A549 (cell line): ENCODE measurements at regions not wholly inside any gene's neighbourhood (a gene's known extent, or its start where the extent isn't known, plus 50 kb on each side); places are given as distances from the start of the nearest gene placed in this dataset.
"Not testable (repeated sequence)": the region's sequence is repeated elsewhere in the genome, so short reads cannot be mapped to it uniquely, and the experiment has no call there.

Experiments used
- ATAC-seq, 2 experiments: fragments of 200-7000 bp in 1 of 2; fragments of >200 bp in 1 of 2; cut with Nextera tagmentation in 1 of 2; cut with Tn5 transposase in 1 of 2; 3 replicates each; pipeline versions ENCODE4 v1.8.0 to v1.9.1; 2018 to 2020; ENCODE audit warnings: mild to moderate bottlenecking in 1 of 2, moderate library complexity in 1 of 2
- CTCF ChIA-PET: fragments of 300-600 bp; sonication (Branson Sonifier 250); formaldehyde crosslinking; extraction: SDS; loops from one replicate; lab custom pipeline; 2021; ENCODE audit warnings: antibody characterized with exemption, inconsistent platforms; lab: Yijun Ruan, JAX
- POLR2A ChIA-PET: fragments of 350-600 bp; formaldehyde crosslinking; extraction: SDS; loops from one replicate; lab custom pipeline; 2021; ENCODE audit warnings: antibody characterized with exemption, inconsistent platforms; lab: Yijun Ruan, JAX
- DNase-seq, 2 experiments: peaks; one replicate each; pipeline versions ENCODE4 v3.0.0 to v3.0.0-alpha.2; 2011 to 2016; ENCODE audit warnings: low read depth in 1 of 2, low spot score in 1 of 2
- FAIRE-seq: peaks from 2 replicates; lab custom pipeline; 2011; peaks lifted over from hg19 to GRCh38; lab: Jason Lieb, UNC
- H3K27ac ChIP-seq, 2 experiments: fragments of >200 bp; sonication (Bioruptor Twin); formaldehyde crosslinking; 3 replicates each; pipeline ENCODE4 v1.5.1; 2016 to 2017
- H3K4me1 ChIP-seq: fragments of >200 bp; sonication (Bioruptor Twin); formaldehyde crosslinking; 3 replicates; pipeline ENCODE4 v1.6.1; 2016
- H3K4me2 ChIP-seq: fragments of >200 bp; sonication (Bioruptor Twin); formaldehyde crosslinking; 3 replicates; pipeline ENCODE4 v1.6.1; 2016
- H3K4me3 ChIP-seq: fragments of >200 bp; sonication (Bioruptor Twin); formaldehyde crosslinking; 3 replicates; pipeline ENCODE4 v1.5.1; 2016
- H3K9me3 ChIP-seq: fragments of >200 bp; sonication (Bioruptor Twin); formaldehyde crosslinking; 3 replicates; pipeline ENCODE4 v1.6.1; 2016
- BCL3 ChIP-seq: fragments of >200 bp; sonication (Bioruptor Twin); formaldehyde crosslinking; IDR thresholded peaks from 3 replicates; pipeline ENCODE4 v1.6.1; 2016
- CBX2 ChIP-seq: fragments of 200-600 bp; sonication (generic); IDR thresholded peaks from 2 replicates; pipeline ENCODE4 v1.6.1; 2016; ENCODE audit warnings: low read depth, mild to moderate bottlenecking, borderline replicate concordance
- CBX8 ChIP-seq: fragments of 200-600 bp; sonication (generic); IDR thresholded peaks from 2 replicates; pipeline ENCODE4 v1.6.1; 2016
- CEBPB ChIP-seq, 2 experiments: fragments of >200 bp in 1 of 2; sonication (Bioruptor Twin) in 1 of 2; formaldehyde crosslinking in 1 of 2; IDR thresholded peaks; 2 replicates each; pipeline ENCODE4 v1.6.1; 2012 to 2016
- ESRRA ChIP-seq: fragments of 150-350 bp; IDR thresholded peaks from 2 replicates; pipeline ENCODE4 v1.6.1; 2014; ENCODE audit warnings: mild to moderate bottlenecking, low read length, borderline replicate concordance
- FOXS1 ChIP-seq: fragments of 250-450 bp; sonication (Bioruptor Pico); IDR thresholded peaks from 2 replicates; pipeline ENCODE4 v1.5.0; 2020; ENCODE audit warnings: mild to moderate bottlenecking, moderate library complexity
- HDAC2 ChIP-seq: fragments of 200-600 bp; sonication (generic); IDR thresholded peaks from 2 replicates; pipeline ENCODE4 v1.6.1; 2016
- HMGXB4 ChIP-seq: fragments of 250-450 bp; sonication (Bioruptor Pico); IDR thresholded peaks from 2 replicates; pipeline ENCODE4 v1.5.0; 2021; ENCODE audit warnings: mild to moderate bottlenecking, moderate library complexity, borderline replicate concordance
- KDM1A ChIP-seq: fragments of 200-600 bp; sonication (generic); IDR thresholded peaks from 2 replicates; pipeline ENCODE4 v1.6.1; 2016; ENCODE audit warnings: low read depth, mild to moderate bottlenecking
- MYC ChIP-seq: IDR thresholded peaks from 2 replicates; pipeline ENCODE4 v1.6.1; 2012; ENCODE audit warnings: mild to moderate bottlenecking, inconsistent platforms, low read length, improper control_type of control experiment, borderline replicate concordance
- NFE2L2 ChIP-seq: fragments of 150-350 bp; conservative IDR thresholded peaks from 2 replicates; pipeline ENCODE4 v1.6.1; 2014; ENCODE audit warnings: low read length
- PHF8 ChIP-seq: fragments of 200-600 bp; sonication (generic); IDR thresholded peaks from 2 replicates; pipeline ENCODE4 v1.6.1; 2016; ENCODE audit warnings: low read depth, mild to moderate bottlenecking, antibody characterized with exemption, moderate library complexity, borderline replicate concordance
- RFX5 ChIP-seq: fragments of 450-650 bp; IDR thresholded peaks from 2 replicates; pipeline ENCODE4 v1.7.1; 2014; ENCODE audit warnings: antibody characterized with exemption, mild to moderate bottlenecking, moderate library complexity
- TFCP2L1 ChIP-seq: fragments of 250-450 bp; sonication (Bioruptor Pico); IDR thresholded peaks from 2 replicates; pipeline ENCODE4 v1.5.0; 2021; ENCODE audit warnings: mild to moderate bottlenecking
- TP53 ChIP-seq: fragments of 250-450 bp; sonication (Bioruptor Pico); IDR thresholded peaks from 2 replicates; pipeline ENCODE4 v1.5.0; 2021; ENCODE audit warnings: mild to moderate bottlenecking, moderate library complexity
- ZSCAN20 ChIP-seq: fragments of 250-450 bp; sonication (Bioruptor Pico); IDR thresholded peaks from 2 replicates; pipeline ENCODE4 v1.8.0; 2022; ENCODE audit warnings: mild to moderate bottlenecking, moderate library complexity
- WGBS: methylation state at CpG from one replicate; pipeline ENCODE4 v1.1.6; 2017; ENCODE audit errors: missing lambda C conversion rate; 5-methylcytosine and 5-hydroxymethylcytosine counted together
- TF ChIP-seq, protein P1 (sequence below): fragments of >200 bp; sonication (Bioruptor Twin); formaldehyde crosslinking; IDR thresholded peaks from 3 replicates; pipeline ENCODE4 v1.5.1; 2016
- TF ChIP-seq, protein P2 (sequence below): fragments of 150-350 bp; IDR thresholded peaks from 2 replicates; pipeline ENCODE4 v1.6.1; 2014; ENCODE audit warnings: low read depth, mild to moderate bottlenecking, low read length

DNA sequence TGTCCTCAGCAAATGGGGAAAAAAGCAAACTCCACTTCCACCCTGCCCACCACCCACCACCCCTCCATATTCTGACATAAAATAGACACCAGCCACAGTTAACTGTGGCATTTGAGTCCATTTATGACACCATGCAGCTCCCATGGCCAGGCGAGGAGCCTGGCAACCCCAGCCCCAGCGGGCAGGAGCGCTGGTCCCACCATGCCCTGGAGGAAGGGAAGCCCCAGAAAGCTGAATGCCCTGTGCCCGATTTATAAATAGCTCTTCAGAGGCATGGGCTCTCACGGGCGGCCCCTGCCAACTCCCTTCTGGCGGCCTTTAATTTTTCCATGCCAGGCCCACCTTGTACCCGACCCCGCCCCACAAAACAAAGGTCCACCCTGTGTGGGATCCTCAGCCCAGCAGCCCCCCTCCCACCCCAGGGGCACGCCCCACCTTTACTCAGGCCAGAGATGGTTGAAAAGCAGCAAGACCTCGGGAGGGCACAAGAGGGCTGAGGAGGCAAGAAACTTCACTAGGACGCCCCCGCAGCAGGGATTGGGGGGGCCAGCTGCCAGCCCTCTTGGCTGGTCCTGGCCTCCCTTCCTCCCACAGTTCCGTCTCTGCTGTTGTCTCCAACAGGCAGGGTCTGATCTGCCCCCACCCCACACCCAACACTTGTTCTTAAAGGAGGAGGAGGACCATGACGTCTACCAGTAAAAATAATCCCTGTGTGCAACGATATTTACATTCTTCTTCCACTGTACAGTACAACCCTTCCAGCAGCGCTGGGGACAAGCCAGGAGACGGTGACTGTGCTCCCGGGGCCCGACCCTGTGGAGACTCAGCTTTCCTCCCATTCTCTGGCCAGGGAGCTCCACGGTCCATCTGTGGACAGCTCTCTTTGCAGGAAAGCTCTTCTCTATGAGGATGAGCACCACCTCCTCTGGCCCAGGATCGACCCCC is 115.6 kb upstream of the CDYL start (continued):
- TF ChIP-seq HMGXB4 (CRISPR knock-in tag) = no peak

DNA sequence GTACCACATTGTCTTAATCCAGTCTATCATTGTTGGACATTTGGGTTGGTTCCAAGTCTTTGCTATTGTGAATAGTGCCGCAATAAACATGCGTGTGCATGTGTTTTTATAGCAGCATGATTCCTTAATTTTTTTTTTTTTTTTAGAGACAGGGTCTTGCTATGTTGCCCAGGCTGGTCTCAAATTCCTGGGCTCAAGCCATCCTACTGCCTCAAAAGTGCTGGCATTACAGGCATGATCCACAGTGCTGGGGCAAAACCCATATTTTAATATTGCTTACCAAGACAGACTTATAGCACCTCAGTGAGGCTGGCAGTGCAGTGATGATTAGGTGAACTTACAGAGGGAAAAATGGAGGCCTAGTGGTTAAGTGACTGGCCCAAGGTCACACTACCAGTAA is 116.5 kb upstream of the CDYL start:
- H3K4me2 ChIP-seq, H3K9me3 ChIP-seq, DNase-seq, CTCF ChIA-PET, H3K27ac ChIP-seq, POLR2A ChIA-PET, H3K4me1 ChIP-seq, FAIRE-seq, H3K4me3 ChIP-seq, ATAC-seq: not testable (repeated sequence)
- WGBS = 100% methylated on average over 2 of the region's 2 CpGs

DNA sequence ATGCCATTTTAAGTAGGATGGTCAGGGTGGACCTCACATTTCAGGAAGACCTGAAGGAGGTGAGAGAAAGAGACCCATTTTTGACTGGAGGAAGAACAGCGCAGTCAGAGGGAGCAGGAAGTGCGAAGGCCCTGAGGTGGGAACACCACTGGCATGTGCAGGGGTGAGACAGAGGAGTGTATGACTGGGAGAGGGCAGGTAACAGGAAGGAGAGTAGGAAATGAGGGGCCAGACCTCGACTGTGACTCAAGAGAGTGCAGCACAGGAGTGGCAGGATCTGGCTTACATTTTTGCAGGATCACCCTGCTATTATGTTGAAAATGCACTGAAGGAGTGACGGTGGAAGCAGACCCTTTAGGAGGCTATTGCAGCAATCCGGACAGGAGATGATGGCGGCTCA is 117.7 kb upstream of the CDYL start:
- H3K9me3 ChIP-seq = no peaks in the 10 kb centered on the region
- no peak for DNase-seq
- no peak overlapping the region for H3K4me2 ChIP-seq
- TF ChIP-seq CEBPB (IDR thresholded peaks at IDR 0.05) (no peak), FOXS1 (CRISPR knock-in tag) (no peak), MYC (no peak), CBX2 (no peak), NFE2L2 (no peak), TFCP2L1 (CRISPR knock-in tag) (no peak), HMGXB4 (CRISPR knock-in tag) (no peak), HDAC2 (no peak), PHF8 (no peak)
- TF ChIP-seq, protein P1, sequence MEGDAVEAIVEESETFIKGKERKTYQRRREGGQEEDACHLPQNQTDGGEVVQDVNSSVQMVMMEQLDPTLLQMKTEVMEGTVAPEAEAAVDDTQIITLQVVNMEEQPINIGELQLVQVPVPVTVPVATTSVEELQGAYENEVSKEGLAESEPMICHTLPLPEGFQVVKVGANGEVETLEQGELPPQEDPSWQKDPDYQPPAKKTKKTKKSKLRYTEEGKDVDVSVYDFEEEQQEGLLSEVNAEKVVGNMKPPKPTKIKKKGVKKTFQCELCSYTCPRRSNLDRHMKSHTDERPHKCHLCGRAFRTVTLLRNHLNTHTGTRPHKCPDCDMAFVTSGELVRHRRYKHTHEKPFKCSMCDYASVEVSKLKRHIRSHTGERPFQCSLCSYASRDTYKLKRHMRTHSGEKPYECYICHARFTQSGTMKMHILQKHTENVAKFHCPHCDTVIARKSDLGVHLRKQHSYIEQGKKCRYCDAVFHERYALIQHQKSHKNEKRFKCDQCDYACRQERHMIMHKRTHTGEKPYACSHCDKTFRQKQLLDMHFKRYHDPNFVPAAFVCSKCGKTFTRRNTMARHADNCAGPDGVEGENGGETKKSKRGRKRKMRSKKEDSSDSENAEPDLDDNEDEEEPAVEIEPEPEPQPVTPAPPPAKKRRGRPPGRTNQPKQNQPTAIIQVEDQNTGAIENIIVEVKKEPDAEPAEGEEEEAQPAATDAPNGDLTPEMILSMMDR = no peak
- TF ChIP-seq, all 56 proteins: peak for 0
- WGBS = 78% methylated on average over 6 of the region's 6 CpGs
- FAIRE-seq = no peak
- H3K4me3 ChIP-seq = no peak overlapping the region
- H3K4me1 ChIP-seq = no peaks in the 10 kb centered on the region
- H3K27ac ChIP-seq = no peak overlapping the region
- CTCF ChIA-PET = no interaction called here
- ATAC-seq = no peak
- POLR2A ChIA-PET = no interaction called here

GRCh38 chr6:4656106-4656505 is 120.1 kb upstream of the CDYL start:
- H3K4me3 ChIP-seq = no peak overlapping the region
- CTCF ChIA-PET = no interaction called here
- FAIRE-seq = no peak
- TF ChIP-seq ZSCAN20 (CRISPR knock-in tag) (no peak), CBX8 (no peak), MYC (no peak), HDAC2 (no peak), BCL3 (no peak), TP53 (CRISPR knock-in tag) (no peak), KDM1A (no peak), PHF8 (no peak), ESRRA (no peak), RFX5 (no peak)
- TF ChIP-seq, protein P2, sequence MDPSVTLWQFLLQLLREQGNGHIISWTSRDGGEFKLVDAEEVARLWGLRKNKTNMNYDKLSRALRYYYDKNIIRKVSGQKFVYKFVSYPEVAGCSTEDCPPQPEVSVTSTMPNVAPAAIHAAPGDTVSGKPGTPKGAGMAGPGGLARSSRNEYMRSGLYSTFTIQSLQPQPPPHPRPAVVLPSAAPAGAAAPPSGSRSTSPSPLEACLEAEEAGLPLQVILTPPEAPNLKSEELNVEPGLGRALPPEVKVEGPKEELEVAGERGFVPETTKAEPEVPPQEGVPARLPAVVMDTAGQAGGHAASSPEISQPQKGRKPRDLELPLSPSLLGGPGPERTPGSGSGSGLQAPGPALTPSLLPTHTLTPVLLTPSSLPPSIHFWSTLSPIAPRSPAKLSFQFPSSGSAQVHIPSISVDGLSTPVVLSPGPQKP = no peak
- TF ChIP-seq, all 56 proteins: peak for 0
- no peak for DNase-seq
- Histone ChIP-seq H3K27ac (no peak overlapping the region), H3K9me3 (peaks cover 5% of the 10 kb centered on the region; the same call in 1 of the 3 replicates), H3K4me1 (no peaks in the 10 kb centered on the region), H3K4me2 (no peak overlapping the region)
- POLR2A ChIA-PET = no interaction called here
- WGBS = 97% methylated on average over 3 of the region's 3 CpGs
- no peak for ATAC-seq
